Fibroblast of pulmonary artery (primary cell): ENCODE measurements at regions not wholly inside any gene's neighbourhood (a gene's known extent, or its start where the extent isn't known, plus 50 kb on each side); places are given as distances from the start of the nearest gene placed in this dataset.

Source experiments
- DNase-seq: peaks from one replicate; pipeline ENCODE4 v3.0.0-alpha.2; 2010; ENCODE audit warnings: low read depth
- H3K4me3 ChIP-seq: replicated peaks from 2 replicates; pipeline ENCODE4 v1.5.1; 2011; ENCODE audit warnings: low read depth, mild to moderate bottlenecking, control low read depth, low read length, moderate library complexity
- TF ChIP-seq, protein P1 (sequence below): IDR thresholded peaks from 2 replicates; pipeline ENCODE4 v1.5.1; 2011; ENCODE audit warnings: mild to moderate bottlenecking, control low read depth, low read length, inconsistent platforms; ENCODE audit errors: missing control alignments

DNA sequence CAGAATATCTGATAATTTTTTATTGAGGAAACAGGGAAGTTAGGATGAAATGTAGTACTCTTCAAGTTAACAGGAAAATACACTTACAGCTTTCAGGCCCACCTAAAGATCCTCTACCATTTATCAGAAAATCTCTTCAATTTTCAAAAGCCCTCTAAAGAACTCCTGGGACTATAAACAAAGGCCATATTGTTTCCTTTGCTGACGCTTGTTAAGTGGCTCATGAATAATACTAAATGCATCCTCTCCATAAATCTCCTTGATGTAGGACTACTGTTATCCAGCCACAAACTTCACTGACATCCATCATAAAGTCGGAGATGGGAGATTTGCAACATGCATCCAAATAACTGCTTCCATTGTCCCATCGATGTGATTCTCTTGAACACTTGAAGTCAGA is 326.5 kb downstream of the ZIC1 start:
- no peak overlapping the region for H3K4me3 ChIP-seq
- TF ChIP-seq, protein P1, sequence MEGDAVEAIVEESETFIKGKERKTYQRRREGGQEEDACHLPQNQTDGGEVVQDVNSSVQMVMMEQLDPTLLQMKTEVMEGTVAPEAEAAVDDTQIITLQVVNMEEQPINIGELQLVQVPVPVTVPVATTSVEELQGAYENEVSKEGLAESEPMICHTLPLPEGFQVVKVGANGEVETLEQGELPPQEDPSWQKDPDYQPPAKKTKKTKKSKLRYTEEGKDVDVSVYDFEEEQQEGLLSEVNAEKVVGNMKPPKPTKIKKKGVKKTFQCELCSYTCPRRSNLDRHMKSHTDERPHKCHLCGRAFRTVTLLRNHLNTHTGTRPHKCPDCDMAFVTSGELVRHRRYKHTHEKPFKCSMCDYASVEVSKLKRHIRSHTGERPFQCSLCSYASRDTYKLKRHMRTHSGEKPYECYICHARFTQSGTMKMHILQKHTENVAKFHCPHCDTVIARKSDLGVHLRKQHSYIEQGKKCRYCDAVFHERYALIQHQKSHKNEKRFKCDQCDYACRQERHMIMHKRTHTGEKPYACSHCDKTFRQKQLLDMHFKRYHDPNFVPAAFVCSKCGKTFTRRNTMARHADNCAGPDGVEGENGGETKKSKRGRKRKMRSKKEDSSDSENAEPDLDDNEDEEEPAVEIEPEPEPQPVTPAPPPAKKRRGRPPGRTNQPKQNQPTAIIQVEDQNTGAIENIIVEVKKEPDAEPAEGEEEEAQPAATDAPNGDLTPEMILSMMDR = no peak
- DNase-seq = no peak

DNA sequence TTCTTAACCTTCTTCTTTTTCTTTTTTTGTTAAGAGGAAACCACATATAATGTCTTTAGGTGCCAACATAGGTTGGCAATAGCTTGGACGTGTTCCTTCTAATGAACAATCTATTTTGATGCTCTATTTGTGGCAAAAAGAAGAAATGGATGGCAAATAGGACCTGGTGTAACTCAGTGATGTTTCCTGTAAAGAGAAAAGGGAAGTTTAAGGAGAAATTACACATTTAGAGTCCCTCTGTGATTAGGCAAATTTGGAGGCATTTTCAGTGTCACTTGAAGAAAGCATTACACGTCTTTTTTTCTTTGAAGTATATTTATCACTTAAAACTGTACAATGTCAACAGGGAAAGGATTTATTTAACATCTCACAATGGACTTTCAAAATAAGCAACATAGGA is 327.1 kb downstream of the ZIC1 start:
- H3K4me3 ChIP-seq = no peak overlapping the region
- TF ChIP-seq, protein P1 = no peak
- DNase-seq = no peak

DNA sequence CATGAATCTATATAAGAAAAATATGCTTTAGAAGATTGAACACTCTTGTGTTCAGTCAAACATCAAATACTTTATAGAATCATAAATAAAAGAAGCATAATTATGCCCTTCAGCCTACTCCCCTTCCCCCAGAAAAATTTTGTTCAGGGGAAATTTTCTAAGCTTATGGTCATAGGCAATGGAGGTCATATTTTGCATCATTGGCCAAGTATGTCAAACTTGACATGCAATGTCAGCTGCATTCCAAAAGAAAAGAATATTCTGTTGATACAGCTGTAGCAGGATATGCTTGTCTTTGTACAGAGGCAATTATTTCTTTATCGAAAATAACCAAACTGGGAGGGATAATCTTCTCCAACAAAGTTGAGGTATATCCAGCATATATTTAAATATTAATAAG is 328.2 kb downstream of the ZIC1 start:
- DNase-seq = no peak
- TF ChIP-seq, protein P1 = no peak
- H3K4me3 ChIP-seq = no peak overlapping the region

DNA sequence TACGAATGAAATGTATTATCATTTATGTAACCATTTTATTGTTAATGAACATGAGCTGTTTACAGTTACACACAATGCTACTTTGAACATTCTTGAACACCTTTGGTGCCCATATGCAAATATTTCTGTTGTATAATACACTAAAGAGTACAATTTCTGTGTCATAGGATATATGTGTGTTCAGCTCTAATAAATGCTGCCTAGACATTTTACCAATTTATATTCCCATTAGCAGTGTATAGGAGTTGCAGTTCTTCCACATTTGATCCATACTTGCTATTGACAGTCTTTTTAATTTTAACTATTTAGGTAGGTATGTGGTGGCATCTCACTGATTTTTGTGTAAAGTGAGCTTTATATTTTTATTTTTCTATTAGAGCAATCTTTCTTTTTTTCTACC is 331.8 kb downstream of the ZIC1 start:
- no peak overlapping the region for H3K4me3 ChIP-seq
- TF ChIP-seq, protein P1 = no peak
- DNase-seq = no peak

DNA sequence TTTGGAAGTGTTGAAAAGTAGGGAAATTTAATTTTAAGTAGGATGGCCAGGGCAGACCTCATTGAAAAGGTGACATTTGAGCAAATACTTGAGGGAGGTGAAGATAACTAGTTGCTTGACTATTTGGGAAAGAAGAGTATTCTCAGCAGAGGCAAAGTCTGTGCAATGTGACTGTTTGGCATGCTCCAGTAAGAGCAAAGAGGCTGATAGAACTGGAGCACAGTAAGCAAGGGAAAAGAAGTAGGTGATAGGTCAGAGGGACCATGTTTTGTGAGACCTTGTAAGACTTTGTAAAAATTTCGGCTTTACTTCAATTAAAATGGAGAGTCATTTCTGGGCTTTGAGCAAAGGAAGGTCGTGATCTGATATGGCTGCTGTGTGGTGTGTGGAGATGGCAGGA is 335.8 kb downstream of the ZIC1 start:
- TF ChIP-seq, protein P1 = no peak
- no peak overlapping the region for H3K4me3 ChIP-seq
- no peak for DNase-seq

DNA sequence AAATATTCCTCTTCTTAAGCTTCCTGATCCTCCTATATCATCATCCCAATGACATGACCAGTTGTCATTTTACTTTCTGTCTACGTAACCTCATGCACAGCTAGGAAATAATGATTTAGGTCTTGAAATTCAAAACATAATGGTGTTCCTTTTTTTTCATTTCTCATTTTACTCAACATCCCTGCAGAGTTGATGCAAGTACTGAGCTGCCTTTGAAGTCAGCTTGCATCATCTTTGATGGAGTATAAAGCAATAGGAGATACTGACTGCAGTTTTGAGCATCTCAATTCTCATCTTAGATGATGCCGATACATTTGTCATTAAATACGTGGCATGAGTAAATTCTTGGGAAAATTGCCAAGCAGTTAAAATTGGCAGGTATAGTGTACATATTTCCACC is 346.1 kb downstream of the ZIC1 start:
- no peak for DNase-seq
- TF ChIP-seq, protein P1 = no peak
- no peak overlapping the region for H3K4me3 ChIP-seq

DNA sequence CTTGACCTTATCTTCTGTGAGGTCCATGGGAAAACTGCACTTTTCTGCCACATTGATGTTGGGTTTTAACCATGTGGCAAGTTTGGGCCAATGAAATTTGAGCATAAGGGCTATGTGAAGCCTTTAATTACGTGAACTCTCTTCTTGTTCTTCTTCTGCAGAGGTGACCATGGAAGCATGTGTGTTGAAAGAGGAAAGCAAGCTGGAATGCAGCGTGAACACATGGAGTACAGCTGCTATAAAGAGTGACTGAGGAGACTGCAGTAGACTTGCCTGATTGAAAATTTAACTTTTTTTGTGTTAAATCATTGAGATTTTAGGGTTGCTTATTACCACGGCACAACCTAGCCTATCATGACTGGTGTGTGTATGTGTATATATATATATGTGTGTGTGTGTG is 347.3 kb downstream of the ZIC1 start:
- no peak overlapping the region for H3K4me3 ChIP-seq
- TF ChIP-seq, protein P1 = no peak
- no peak for DNase-seq
